ENCODE measurements at regions not wholly inside any gene's neighbourhood (a gene's known extent, or its start where the extent isn't known, plus 50 kb on each side); places are given as distances from the start of the nearest gene placed in this dataset.

GRCh38 chr7:49703337-49703736 lies 70.1 kb upstream of the VWC2 start:
- TF ChIP-seq YY1 (IDR thresholded peaks at IDR 0.05; ENCODE audit: insufficient read depth, insufficient read length) (no peak), ZNF274 (IDR thresholded peaks at IDR 0.05; ENCODE audit: low read depth, low read length) (no peak)
